HG02938 (cell line): ENCODE measurements at regions not wholly inside any gene's neighbourhood (a gene's known extent, or its start where the extent isn't known, plus 50 kb on each side); places are given as distances from the start of the nearest gene placed in this dataset.

Experiments used
- ATAC-seq: cut with Tn5 transposase; IDR thresholded peaks from one replicate; pipeline ENCODE4 v1.9.1; 2021; ENCODE audit warnings: mild to moderate bottlenecking, moderate library complexity; ENCODE audit not compliant: unreplicated experiment

GRCh38 chr7:46744957-46745706 lies 824.1 kb upstream of the IGFBP3 start:
- no peak for ATAC-seq

GRCh38 chr7:46742601-46743000 lies 821.5 kb upstream of the IGFBP3 start:
- no peak for ATAC-seq

- no peak for ATAC-seq
Measured at GRCh38 chr7:46741938-46742540, 821.0 kb upstream of the IGFBP3 start.

- ATAC-seq, result no peak
Measured at GRCh38 chr7:46741181-46741580, 820.1 kb upstream of the IGFBP3 start.

GRCh38 chr7:46739518-46740234 lies 818.6 kb upstream of the IGFBP3 start:
- ATAC-seq, result no peak

GRCh38 chr7:46738796-46739195 lies 817.7 kb upstream of the IGFBP3 start:
- ATAC-seq, result no peak

GRCh38 chr7:46738165-46738564 lies 817.1 kb upstream of the IGFBP3 start:
- no peak for ATAC-seq

- no peak for ATAC-seq
Measured at GRCh38 chr7:46725838-46726237, 804.8 kb upstream of the IGFBP3 start.

GRCh38 chr7:46725136-46725535 lies 804.1 kb upstream of the IGFBP3 start:
- ATAC-seq, result no peak

- ATAC-seq, result no peak
Measured at GRCh38 chr7:46723742-46724141, 802.7 kb upstream of the IGFBP3 start.

- ATAC-seq, result no peak
Measured at GRCh38 chr7:46723003-46723402, 801.9 kb upstream of the IGFBP3 start.

- no peak for ATAC-seq
Measured at GRCh38 chr7:46720761-46721160, 799.7 kb upstream of the IGFBP3 start.

- no peak for ATAC-seq
Measured at GRCh38 chr7:46719616-46720015, 798.5 kb upstream of the IGFBP3 start.

GRCh38 chr7:46716926-46717325 lies 795.9 kb upstream of the IGFBP3 start:
- no peak for ATAC-seq

- no peak for ATAC-seq
Measured at GRCh38 chr7:46715579-46715978, 794.5 kb upstream of the IGFBP3 start.

GRCh38 chr7:46714904-46715303 lies 793.8 kb upstream of the IGFBP3 start:
- no peak for ATAC-seq

GRCh38 chr7:46713868-46714596 lies 793.0 kb upstream of the IGFBP3 start:
- ATAC-seq, result no peak

- no peak for ATAC-seq
Measured at GRCh38 chr7:46710927-46711326, 789.9 kb upstream of the IGFBP3 start.

- no peak for ATAC-seq
Measured at GRCh38 chr7:46707973-46708372, 786.9 kb upstream of the IGFBP3 start.

- no peak for ATAC-seq
Measured at GRCh38 chr7:46705386-46706255, 784.5 kb upstream of the IGFBP3 start.
